Nephron (organoid): ENCODE measurements at regions not wholly inside any gene's neighbourhood (a gene's known extent, or its start where the extent isn't known, plus 50 kb on each side); places are given as distances from the start of the nearest gene placed in this dataset.

Experiments used
- H3K27ac Mint-ChIP-seq, 3 experiments: 2 replicates each; pipeline ENCODE4 v1.8.0; 2020; ENCODE audit warnings: mixed read lengths in 3 of 3, mild to moderate bottlenecking in 2 of 3, moderate library complexity in 1 of 3
- H3K27me3 Mint-ChIP-seq: 2 replicates; pipeline ENCODE4 v1.8.0; 2021; ENCODE audit warnings: low read depth, mild to moderate bottlenecking, moderate library complexity, mixed read lengths
- H3K36me3 Mint-ChIP-seq: 2 replicates; pipeline ENCODE4 v1.8.0; 2020; ENCODE audit warnings: low read depth, mixed read lengths
- H3K4me1 Mint-ChIP-seq: 2 replicates; pipeline ENCODE4 v1.8.0; 2020; ENCODE audit warnings: mixed read lengths
- H3K4me3 Mint-ChIP-seq, 3 experiments: 2 replicates each; pipeline ENCODE4 v1.8.0; 2020; ENCODE audit warnings: mild to moderate bottlenecking in 3 of 3, mixed read lengths in 3 of 3, moderate library complexity in 2 of 3
- H3K9me3 Mint-ChIP-seq: 2 replicates; pipeline ENCODE4 v1.8.0; 2020; ENCODE audit warnings: mixed read lengths
- TF ChIP-seq, protein P1 (sequence below), 3 experiments: fragments of 200-600 bp; sonication (generic); IDR thresholded peaks; one replicate each; pipeline ENCODE4 v1.5.0; 2021; ENCODE audit warnings: antibody characterized with exemption in 3 of 3; ENCODE audit not compliant: unreplicated experiment in 3 of 3

DNA sequence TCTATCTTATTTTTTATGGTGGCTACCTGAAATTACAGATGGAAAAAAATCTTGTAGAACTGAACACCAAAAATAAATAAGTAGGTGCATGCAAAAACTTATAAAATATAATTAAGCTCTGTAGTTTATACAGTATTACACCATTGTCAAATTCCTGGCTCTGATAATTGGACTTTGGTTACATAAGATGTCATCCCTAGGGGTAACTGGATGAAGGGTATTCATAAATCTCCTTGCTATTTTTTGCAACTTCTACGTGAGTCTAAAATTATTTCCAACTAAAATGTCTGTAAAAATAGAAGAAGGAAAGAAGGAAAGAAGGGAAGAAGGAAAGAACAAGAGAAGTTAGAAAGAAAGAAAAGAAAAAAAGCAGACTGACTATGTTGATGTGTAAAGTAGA is 716.6 kb downstream of the BCL11B start:
- H3K4me3 Mint-ChIP-seq: no peak overlapping the region
- H3K36me3 Mint-ChIP-seq: no peaks in the 10 kb centered on the region
- H3K27ac Mint-ChIP-seq: no peak overlapping the region
- H3K9me3 Mint-ChIP-seq: peaks cover 3% of the 10 kb centered on the region
- peaks cover 5% of the 10 kb centered on the region for H3K27me3 Mint-ChIP-seq
- TF ChIP-seq, protein P1, sequence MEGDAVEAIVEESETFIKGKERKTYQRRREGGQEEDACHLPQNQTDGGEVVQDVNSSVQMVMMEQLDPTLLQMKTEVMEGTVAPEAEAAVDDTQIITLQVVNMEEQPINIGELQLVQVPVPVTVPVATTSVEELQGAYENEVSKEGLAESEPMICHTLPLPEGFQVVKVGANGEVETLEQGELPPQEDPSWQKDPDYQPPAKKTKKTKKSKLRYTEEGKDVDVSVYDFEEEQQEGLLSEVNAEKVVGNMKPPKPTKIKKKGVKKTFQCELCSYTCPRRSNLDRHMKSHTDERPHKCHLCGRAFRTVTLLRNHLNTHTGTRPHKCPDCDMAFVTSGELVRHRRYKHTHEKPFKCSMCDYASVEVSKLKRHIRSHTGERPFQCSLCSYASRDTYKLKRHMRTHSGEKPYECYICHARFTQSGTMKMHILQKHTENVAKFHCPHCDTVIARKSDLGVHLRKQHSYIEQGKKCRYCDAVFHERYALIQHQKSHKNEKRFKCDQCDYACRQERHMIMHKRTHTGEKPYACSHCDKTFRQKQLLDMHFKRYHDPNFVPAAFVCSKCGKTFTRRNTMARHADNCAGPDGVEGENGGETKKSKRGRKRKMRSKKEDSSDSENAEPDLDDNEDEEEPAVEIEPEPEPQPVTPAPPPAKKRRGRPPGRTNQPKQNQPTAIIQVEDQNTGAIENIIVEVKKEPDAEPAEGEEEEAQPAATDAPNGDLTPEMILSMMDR (IDR thresholded peaks at IDR 0.05; ENCODE audit: unreplicated experiment in 3 of 3): no peak
- H3K4me1 Mint-ChIP-seq: no peaks in the 10 kb centered on the region

DNA sequence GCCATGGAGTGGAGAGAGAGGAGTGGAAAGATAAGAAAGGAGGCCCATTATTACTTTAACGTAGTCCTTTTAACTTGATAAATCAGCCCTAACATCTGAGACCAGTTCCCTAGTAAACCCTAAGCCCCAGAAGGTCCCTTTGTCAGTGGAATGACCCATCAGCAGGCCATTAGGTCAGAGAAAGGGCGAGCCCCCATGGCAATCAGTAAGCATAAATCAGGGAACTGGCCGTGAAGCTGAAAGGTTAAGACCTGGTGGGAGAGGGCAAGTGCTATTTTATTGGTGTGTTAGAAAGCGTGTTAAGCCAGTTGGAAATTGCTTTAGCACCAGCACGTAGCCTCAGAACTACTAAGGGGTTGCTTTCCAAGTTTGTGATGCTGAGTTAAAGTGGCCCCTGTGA is 708.0 kb downstream of the BCL11B start:
- TF ChIP-seq, protein P1 (IDR thresholded peaks at IDR 0.05; ENCODE audit: unreplicated experiment in 3 of 3): no peak

GRCh38 chr14:98564541-98564940 is 707.5 kb downstream of the BCL11B start:
- Mint-ChIP-seq H3K27ac (no peak overlapping the region), H3K36me3 (no peaks in the 10 kb centered on the region)

More for the DNA sequence above, 708.0 kb downstream of the BCL11B start:
- Mint-ChIP-seq H3K4me1 (no peaks in the 10 kb centered on the region), H3K27ac (no peak overlapping the region), H3K36me3 (no peaks in the 10 kb centered on the region), H3K9me3 (no peaks in the 10 kb centered on the region), H3K27me3 (peaks cover 4% of the 10 kb centered on the region), H3K4me3 (no peak overlapping the region)

GRCh38 chr14:98571104-98571503 is 700.9 kb downstream of the BCL11B start:
- Mint-ChIP-seq H3K4me3 (no peak overlapping the region), H3K27ac (no peak overlapping the region), H3K27me3 (no peaks in the 10 kb centered on the region), H3K9me3 (peaks cover 5% of the 10 kb centered on the region), H3K4me1 (no peaks in the 10 kb centered on the region), H3K36me3 (no peaks in the 10 kb centered on the region)
- TF ChIP-seq, protein P1 (IDR thresholded peaks at IDR 0.05; ENCODE audit: unreplicated experiment in 3 of 3): no peak

More at GRCh38 chr14:98564541-98564940, 707.5 kb downstream of the BCL11B start:
- Mint-ChIP-seq H3K27me3 (peaks cover 4% of the 10 kb centered on the region), H3K4me1 (no peaks in the 10 kb centered on the region), H3K9me3 (no peaks in the 10 kb centered on the region), H3K4me3 (no peak overlapping the region)
- TF ChIP-seq, protein P1 (IDR thresholded peaks at IDR 0.05; ENCODE audit: unreplicated experiment in 3 of 3): no peak

- H3K9me3 Mint-ChIP-seq: peaks cover 5% of the 10 kb centered on the region
- H3K36me3 Mint-ChIP-seq: no peaks in the 10 kb centered on the region
- H3K4me3 Mint-ChIP-seq: no peak overlapping the region
- H3K4me1 Mint-ChIP-seq: no peaks in the 10 kb centered on the region
- H3K27ac Mint-ChIP-seq: no peak overlapping the region
- TF ChIP-seq, protein P1 (IDR thresholded peaks at IDR 0.05; ENCODE audit: unreplicated experiment in 3 of 3): no peak
- H3K27me3 Mint-ChIP-seq: no peaks in the 10 kb centered on the region
Observed at GRCh38 chr14:98573082-98573481, 698.9 kb downstream of the BCL11B start.

DNA sequence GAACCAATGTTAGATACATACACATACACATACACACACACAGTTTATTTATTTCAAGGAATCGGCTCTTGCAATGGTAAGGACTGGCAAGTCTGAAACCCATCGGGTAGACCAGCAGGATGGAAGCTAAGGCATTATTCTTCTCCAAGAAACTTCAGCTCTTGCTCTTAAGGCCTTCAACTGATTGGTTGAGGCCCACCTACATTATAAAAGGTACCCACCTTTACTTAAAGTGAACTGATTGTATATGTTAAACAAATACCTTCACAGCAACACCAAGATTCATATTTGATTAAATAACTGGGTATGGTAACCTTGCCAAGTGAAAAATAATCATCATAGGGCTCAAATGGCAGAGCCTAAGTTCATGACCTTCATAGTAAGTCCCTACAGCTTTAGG is 695.5 kb downstream of the BCL11B start:
- H3K9me3 Mint-ChIP-seq: peaks cover 4% of the 10 kb centered on the region
- no peak overlapping the region for H3K27ac Mint-ChIP-seq
- H3K27me3 Mint-ChIP-seq: peaks cover 6% of the 10 kb centered on the region
- no peak overlapping the region for H3K4me3 Mint-ChIP-seq
- TF ChIP-seq, protein P1 (IDR thresholded peaks at IDR 0.05; ENCODE audit: unreplicated experiment in 3 of 3): no peak
- no peaks in the 10 kb centered on the region for H3K36me3 Mint-ChIP-seq
- H3K4me1 Mint-ChIP-seq: no peaks in the 10 kb centered on the region
